Subcutaneous abdominal adipose tissue (tissue), 5 donors: ENCODE measurements at regions not wholly inside any gene's neighbourhood (a gene's known extent, or its start where the extent isn't known, plus 50 kb on each side); places are given as distances from the start of the nearest gene placed in this dataset.
"Not testable (repeated sequence)": the region's sequence is repeated elsewhere in the genome, so short reads cannot be mapped to it uniquely, and the experiment has no call there.

Source experiments
- H3K27ac ChIP-seq: one replicate; pipeline ENCODE4 v1.7.0; 2013; ENCODE audit warnings: low read depth, mild to moderate bottlenecking, inconsistent platforms, low read length, moderate library complexity
- H3K27me3 ChIP-seq, 5 donors: one replicate each; pipeline ENCODE4 v1.7.0; 2013; ENCODE audit warnings: low read length in 5 of 5, inconsistent platforms in 1 of 5; ENCODE audit not compliant: control insufficient read depth in 5 of 5, insufficient read depth in 4 of 5
- H3K36me3 ChIP-seq, 5 donors: one replicate each; pipeline ENCODE4 v1.7.0; 2013; ENCODE audit warnings: low read length in 5 of 5; ENCODE audit not compliant: control insufficient read depth in 5 of 5, insufficient read depth in 5 of 5
- H3K4me1 ChIP-seq, 5 donors: one replicate each; pipeline ENCODE4 v1.7.0; 2013; ENCODE audit warnings: low read length in 5 of 5, mild to moderate bottlenecking in 3 of 5, moderate library complexity in 1 of 5; ENCODE audit not compliant: control insufficient read depth in 5 of 5, insufficient read depth in 5 of 5
- H3K4me3 ChIP-seq, 5 donors: one replicate each; pipeline ENCODE4 v1.7.0; 2013; ENCODE audit warnings: low read length in 5 of 5, low read depth in 1 of 5
- H3K9ac ChIP-seq, 5 donors: one replicate each; pipeline ENCODE4 v1.7.0; 2013; ENCODE audit warnings: low read length in 5 of 5, mild to moderate bottlenecking in 4 of 5, moderate library complexity in 3 of 5
- H3K9me3 ChIP-seq, 5 donors: one replicate each; pipeline ENCODE4 v1.7.0; 2013; ENCODE audit warnings: low read length in 5 of 5; ENCODE audit not compliant: control insufficient read depth in 5 of 5
- donor health status: healthy.
- donor health status: healthy.
- donor health status: healthy.
- donor health status: healthy.
- donor health status: healthy.

DNA sequence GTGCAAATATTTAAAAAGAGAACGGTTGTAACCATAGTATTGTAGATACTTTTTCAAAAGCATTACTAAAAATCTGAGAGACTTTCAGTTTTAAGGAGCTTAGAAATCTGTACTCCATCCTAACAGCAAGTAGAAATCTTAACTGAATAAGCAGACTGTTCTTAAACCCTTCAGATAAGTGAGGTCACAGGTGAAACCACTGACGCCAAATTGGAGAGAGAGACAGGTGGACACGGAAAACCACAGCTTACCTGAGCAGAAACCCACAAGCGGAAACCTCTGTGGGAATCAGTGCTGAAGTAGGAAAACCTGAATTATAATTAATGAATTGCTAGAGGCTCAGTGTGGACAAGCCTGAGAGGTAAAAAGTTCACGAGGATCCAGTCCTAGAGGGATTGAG is 959.4 kb upstream of the CELF4 start:
- H3K9ac ChIP-seq, result no peak overlapping the region
- H3K9me3 ChIP-seq, result peaks cover 0 to 3% (median 0%) of the 10 kb centered on the region in 5 donors
- H3K4me1 ChIP-seq, result no peaks in the 10 kb centered on the region
- no peaks in the 10 kb centered on the region for H3K36me3 ChIP-seq
- H3K27me3 ChIP-seq, result no peaks in the 10 kb centered on the region
- H3K27ac ChIP-seq, result no peak overlapping the region
- no peak overlapping the region for H3K4me3 ChIP-seq

DNA sequence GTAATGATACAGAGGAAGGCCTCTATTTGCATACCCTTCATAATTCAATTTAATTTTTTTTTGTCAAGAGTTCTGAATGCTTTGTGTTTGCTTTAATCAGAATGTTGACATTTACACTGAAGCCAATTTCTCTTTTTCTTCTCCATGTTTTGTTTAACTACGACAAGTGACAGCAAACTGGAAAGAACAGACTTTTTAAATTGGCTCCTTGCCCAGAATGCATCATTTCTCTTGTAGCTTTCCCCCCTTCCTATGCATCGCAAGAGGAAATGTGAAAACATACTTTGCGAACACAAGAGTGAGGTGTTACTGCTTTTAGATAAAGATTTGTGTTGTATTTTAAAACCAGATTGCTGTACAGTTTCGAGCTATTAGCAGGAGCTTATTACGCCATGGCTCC is 955.2 kb upstream of the CELF4 start:
- peaks cover 0 to 2% (median 0%) of the 10 kb centered on the region in 5 donors for H3K9me3 ChIP-seq
- H3K36me3 ChIP-seq, result no peaks in the 10 kb centered on the region
- H3K4me1 ChIP-seq, result no peaks in the 10 kb centered on the region
- H3K9ac ChIP-seq, result no peak overlapping the region
- no peaks in the 10 kb centered on the region for H3K27me3 ChIP-seq
- H3K4me3 ChIP-seq, result no peak overlapping the region
- H3K27ac ChIP-seq, result no peak overlapping the region

DNA sequence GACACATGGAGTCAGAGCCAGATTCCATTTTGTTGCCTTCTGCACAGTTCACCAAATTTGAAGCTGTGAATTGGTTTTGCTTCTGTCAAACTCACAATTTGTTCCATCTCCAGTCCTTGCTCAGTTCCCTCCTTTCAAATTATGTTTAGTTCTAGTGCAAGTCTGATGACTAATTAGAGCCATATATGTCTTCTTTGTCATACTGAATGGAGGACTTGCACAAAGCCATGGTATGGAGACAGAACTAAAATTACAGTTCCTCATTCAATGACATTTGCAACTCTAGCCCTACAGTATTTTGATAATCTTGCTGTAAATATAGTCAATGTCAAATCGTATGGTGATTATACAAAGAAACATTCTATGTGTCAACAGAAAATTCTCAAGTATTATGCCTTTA is 936.9 kb upstream of the CELF4 start:
- H3K4me3 ChIP-seq, result no peak overlapping the region
- no peaks in the 10 kb centered on the region for H3K36me3 ChIP-seq
- no peak overlapping the region for H3K9ac ChIP-seq
- H3K27ac ChIP-seq, result no peak overlapping the region
- H3K27me3 ChIP-seq, result no peaks in the 10 kb centered on the region
- H3K9me3 ChIP-seq, result peaks cover 0 to 6% (median 0%) of the 10 kb centered on the region in 5 donors
- no peaks in the 10 kb centered on the region for H3K4me1 ChIP-seq

DNA sequence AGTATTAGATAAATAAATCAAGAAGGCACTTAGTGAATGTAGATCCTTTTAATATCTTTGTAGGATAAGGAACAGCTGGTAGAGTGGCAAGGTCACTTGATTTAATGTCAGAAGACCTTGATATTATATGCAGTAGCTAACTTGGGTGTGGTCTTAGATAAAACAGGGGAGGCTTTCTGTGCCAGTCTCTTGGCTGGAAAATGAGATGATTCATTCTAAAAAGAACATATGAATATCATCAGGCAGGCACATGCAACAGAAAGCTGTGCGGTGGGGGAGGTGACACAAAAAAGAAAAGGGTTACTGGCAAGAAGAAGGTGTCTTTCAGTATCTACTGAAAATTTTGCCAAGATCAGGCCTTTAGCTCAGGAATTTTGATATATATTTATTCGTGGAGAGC is 931.7 kb upstream of the CELF4 start:
- H3K36me3 ChIP-seq, result no peaks in the 10 kb centered on the region
- no peaks in the 10 kb centered on the region for H3K4me1 ChIP-seq
- no peak overlapping the region for H3K27ac ChIP-seq
- no peaks in the 10 kb centered on the region for H3K9me3 ChIP-seq
- no peak overlapping the region for H3K4me3 ChIP-seq
- H3K27me3 ChIP-seq, result no peaks in the 10 kb centered on the region
- no peak overlapping the region for H3K9ac ChIP-seq

DNA sequence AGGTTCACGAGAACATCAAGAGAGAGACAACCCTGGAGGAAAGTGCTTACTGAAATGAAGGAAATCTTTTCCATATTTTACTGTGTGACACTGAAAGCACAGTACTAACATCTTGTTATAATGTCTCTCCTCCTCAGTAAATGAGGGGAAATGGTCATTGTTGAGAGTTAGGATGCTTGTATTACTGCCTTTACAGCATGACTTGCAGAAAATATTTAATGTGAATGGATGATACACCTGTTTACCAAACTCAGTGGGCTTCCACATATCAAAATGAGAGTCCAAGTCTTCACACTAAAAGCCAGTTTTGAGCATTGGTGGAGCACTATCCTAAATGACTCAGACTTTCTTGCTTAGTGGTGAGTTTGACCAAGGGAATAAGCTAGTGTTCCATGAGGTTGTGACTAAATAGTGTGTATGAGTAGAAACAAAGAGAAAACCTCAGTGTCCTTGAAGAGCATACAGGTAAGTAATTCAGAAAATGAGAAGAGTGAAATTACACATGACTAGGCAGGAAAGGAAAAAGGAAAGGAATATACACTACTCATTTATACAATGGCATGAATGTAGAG is 930.7 kb upstream of the CELF4 start:
- Histone ChIP-seq H3K4me1 (no peaks in the 10 kb centered on the region), H3K27me3 (no peaks in the 10 kb centered on the region), H3K27ac (no peak overlapping the region), H3K36me3 (no peaks in the 10 kb centered on the region), H3K4me3 (no peak overlapping the region), H3K9ac (no peak overlapping the region), H3K9me3 (no peaks in the 10 kb centered on the region)

DNA sequence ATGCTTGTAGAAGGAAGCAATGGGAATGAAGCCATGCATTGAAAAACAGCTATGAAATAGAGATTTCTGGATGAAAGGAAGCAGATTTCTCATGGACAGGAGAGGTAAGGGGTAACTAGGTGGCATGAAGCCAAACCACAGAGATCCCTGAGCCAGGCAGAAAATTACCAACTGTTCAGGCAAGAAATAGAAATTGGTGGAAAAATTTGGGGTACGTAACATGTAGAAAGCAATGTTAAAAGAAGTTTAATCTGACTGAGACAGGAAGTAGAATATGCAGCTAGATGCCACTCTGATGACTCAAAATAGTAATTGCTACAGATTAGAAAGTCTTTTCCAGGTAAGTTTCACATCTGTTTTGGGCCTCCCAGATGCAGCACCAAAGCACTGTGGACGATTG is 928.5 kb upstream of the CELF4 start:
- Histone ChIP-seq H3K9ac (no peak overlapping the region), H3K4me1 (no peaks in the 10 kb centered on the region), H3K4me3 (no peak overlapping the region), H3K36me3 (no peaks in the 10 kb centered on the region), H3K9me3 (no peaks in the 10 kb centered on the region), H3K27me3 (no peaks in the 10 kb centered on the region), H3K27ac (no peak overlapping the region)

DNA sequence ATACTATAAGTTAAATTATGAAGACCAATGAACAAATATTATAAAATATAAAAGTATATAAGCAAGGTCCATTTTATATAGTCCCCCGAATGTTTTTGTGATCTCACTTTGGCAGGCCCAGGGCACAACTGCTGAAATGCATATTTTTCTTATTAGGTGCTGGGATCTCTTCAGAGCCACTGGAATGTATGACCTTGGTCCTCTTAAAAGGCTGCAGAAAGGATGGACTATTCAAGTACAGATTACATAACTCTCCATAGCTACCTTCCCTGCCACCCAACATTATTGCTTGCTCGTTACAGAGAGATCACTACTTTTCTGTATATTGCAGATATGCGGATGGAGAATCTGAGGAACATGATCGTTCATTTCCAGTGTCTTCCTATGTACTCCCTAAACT is 925.6 kb upstream of the CELF4 start:
- H3K9me3 ChIP-seq, result no peaks in the 10 kb centered on the region
- no peak overlapping the region for H3K9ac ChIP-seq
- H3K27ac ChIP-seq, result no peak overlapping the region
- H3K27me3 ChIP-seq, result no peaks in the 10 kb centered on the region
- no peak overlapping the region for H3K4me3 ChIP-seq
- H3K4me1 ChIP-seq, result no peaks in the 10 kb centered on the region
- H3K36me3 ChIP-seq, result no peaks in the 10 kb centered on the region

DNA sequence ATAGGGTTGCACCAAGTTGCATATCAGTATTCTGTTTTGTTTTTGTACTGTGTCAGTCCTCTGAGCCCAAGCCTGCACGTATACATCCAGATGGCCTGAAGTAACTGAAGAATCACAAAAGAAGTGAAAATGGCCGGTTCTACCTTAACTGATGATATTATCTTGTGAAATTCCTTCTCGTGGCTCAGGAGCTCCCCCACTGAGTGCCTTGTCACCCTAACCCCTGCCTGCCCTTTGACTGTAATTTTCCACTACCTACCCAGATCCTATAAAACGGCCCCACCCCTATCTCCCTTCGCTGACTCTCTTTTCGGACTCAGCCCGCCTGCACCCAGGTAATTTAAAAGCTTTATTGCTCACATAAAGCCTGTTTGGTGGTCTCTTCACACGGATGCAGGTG is 924.1 kb upstream of the CELF4 start:
- H3K27me3 ChIP-seq, H3K4me3 ChIP-seq, H3K9ac ChIP-seq, H3K27ac ChIP-seq, H3K4me1 ChIP-seq, H3K36me3 ChIP-seq, H3K9me3 ChIP-seq: not testable (repeated sequence)

DNA sequence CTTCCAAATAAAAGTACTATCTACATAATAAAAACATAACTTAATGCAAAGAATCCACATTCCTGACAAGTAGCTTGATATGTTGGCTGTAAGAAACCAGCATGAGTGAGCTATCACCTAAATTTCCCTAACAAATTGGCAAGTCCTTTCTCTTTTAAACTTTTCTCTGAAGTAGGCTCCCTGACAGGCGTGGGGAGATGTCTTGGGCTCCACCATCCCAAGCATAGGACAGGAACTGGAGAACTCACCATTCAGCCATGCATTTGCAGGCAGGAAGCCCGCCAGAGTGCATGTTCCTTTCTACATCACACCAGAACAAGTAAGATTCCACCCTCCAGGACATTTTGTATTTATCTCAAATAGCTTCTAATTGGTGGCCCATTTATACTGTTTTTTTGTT is 921.9 kb upstream of the CELF4 start:
- no peak overlapping the region for H3K4me3 ChIP-seq
- no peaks in the 10 kb centered on the region for H3K27me3 ChIP-seq
- H3K4me1 ChIP-seq, result no peaks in the 10 kb centered on the region
- no peak overlapping the region for H3K9ac ChIP-seq
- H3K36me3 ChIP-seq, result no peaks in the 10 kb centered on the region
- H3K9me3 ChIP-seq, result no peaks in the 10 kb centered on the region
- no peak overlapping the region for H3K27ac ChIP-seq

DNA sequence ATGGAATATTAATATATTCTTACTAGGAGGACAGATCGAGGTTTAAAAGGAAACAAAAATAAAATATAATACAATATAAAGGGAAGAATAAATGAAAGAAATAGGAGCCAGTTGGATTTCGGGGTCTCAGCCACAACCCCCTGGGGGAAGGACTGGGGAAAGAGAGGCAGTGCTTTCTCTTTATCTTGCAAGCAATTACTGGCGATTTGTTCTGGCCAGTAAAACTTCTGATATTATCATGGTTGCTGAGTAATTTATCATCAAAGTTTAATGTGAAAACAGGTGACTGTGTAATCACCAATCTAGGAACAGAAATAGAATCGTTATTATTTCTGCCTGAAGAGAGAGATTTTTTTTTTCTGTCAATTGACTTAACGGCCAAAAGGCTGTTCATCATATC is 917.7 kb upstream of the CELF4 start:
- Histone ChIP-seq H3K4me1 (no peaks in the 10 kb centered on the region), H3K4me3 (no peak overlapping the region), H3K36me3 (no peaks in the 10 kb centered on the region), H3K27me3 (no peaks in the 10 kb centered on the region), H3K27ac (no peak overlapping the region), H3K9me3 (peaks cover 0 to 9% (median 0%) of the 10 kb centered on the region in 5 donors), H3K9ac (no peak overlapping the region)

DNA sequence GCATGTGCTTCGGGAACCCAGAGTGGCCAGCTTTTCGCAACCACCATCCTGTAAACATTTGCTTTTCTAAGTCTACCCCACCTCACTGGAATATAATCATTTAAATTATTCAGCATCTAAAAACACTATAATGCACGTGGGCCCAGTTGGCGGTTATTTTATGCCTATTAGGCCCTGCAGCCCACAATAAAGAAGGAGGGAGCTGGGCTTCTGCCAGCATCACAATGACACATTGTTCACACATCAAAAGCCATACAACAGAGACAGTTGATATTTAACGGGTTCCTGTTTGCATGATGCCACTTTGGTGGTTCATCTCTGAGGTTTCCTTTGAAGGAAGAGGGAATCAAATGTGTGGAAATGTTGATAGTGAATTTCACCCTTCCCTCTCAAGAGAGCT is 916.0 kb upstream of the CELF4 start:
- Histone ChIP-seq H3K4me3 (no peak overlapping the region), H3K9me3 (peaks cover 0 to 9% (median 0%) of the 10 kb centered on the region in 5 donors), H3K27ac (no peak overlapping the region)

More for the DNA sequence above, 916.0 kb upstream of the CELF4 start:
- Histone ChIP-seq H3K27me3 (no peaks in the 10 kb centered on the region), H3K4me1 (no peaks in the 10 kb centered on the region), H3K9ac (no peak overlapping the region), H3K36me3 (no peaks in the 10 kb centered on the region)
